ENCODE measurements at regions not wholly inside any gene's neighbourhood (a gene's known extent, or its start where the extent isn't known, plus 50 kb on each side); places are given as distances from the start of the nearest gene placed in this dataset.

GRCh38 chr7:19574131-19574530 lies 134.7 kb downstream of the POLR1F start:
- Histone ChIP-seq H3K9me3 (ENCODE audit: control insufficient read depth, low read depth, low read length) (no peaks in the 10 kb centered on the region), H3K79me2 (ENCODE audit: control insufficient read depth, insufficient read depth, low read length) (no peaks in the 10 kb centered on the region), H3K36me3 (ENCODE audit: control insufficient read depth in 2 of 2, extremely low read depth in 1 of 2, insufficient read depth in 2 of 2, low read length in 2 of 2) (no peaks in the 10 kb centered on the region), H3K4me3 (ENCODE audit: control insufficient read depth in 2 of 3, extremely low read depth in 1 of 3, insufficient read depth in 2 of 3, low read depth in 1 of 3, low read length in 3 of 3) (no peak overlapping the region), H3K27me3 (ENCODE audit: control insufficient read depth, extremely low read depth, insufficient read depth, low read length) (no peaks in the 10 kb centered on the region), H3K9ac (ENCODE audit: control insufficient read depth, extremely low read depth, insufficient read depth, low read length) (no peak overlapping the region), H3K4me2 (ENCODE audit: control insufficient read depth, extremely low read depth, insufficient read depth, low read depth, low read length) (no peak overlapping the region), H4K20me1 (ENCODE audit: control insufficient read depth, extremely low read depth, insufficient read depth, low read length) (no peaks in the 10 kb centered on the region), H3K27ac (ENCODE audit: control insufficient read depth, insufficient read depth, low read length) (no peak overlapping the region), H3K4me1 (ENCODE audit: control insufficient read depth, extremely low read depth, insufficient read depth, low read length) (no peaks in the 10 kb centered on the region), H2AFZ (ENCODE audit: control insufficient read depth, low read length) (no peak overlapping the region), H3K9me1 (ENCODE audit: control insufficient read depth, extremely low read depth, insufficient read depth, low read length) (no peaks in the 10 kb centered on the region)
- TF ChIP-seq CTCF (optimal IDR thresholded peaks at IDR 0.05 in 1 of 3, IDR thresholded peaks at IDR 0.05 in 1 of 3, conservative IDR thresholded peaks at IDR 0.05 in 1 of 3; ENCODE audit: extremely low read depth in 1 of 3, insufficient read depth in 2 of 3, low read length in 3 of 3), result no peak
- no peak for TF ChIP-seq EZH2 (IDR thresholded peaks at IDR 0.05; ENCODE audit: low read length)
- FAIRE-seq, result no peak
- dilution Hi-C loops (cut with MboI; ENCODE audit: extremely low pct_ligation_motif_present, low sequenced_read_pairs), result no loop called here
- DNase-seq (ENCODE audit: low read depth, low spot score), result no peak

GRCh38 chr7:19572566-19572965 lies 136.3 kb downstream of the POLR1F start:
- Histone ChIP-seq H3K9me1 (ENCODE audit: control insufficient read depth, extremely low read depth, insufficient read depth, low read length) (no peaks in the 10 kb centered on the region), H4K20me1 (ENCODE audit: control insufficient read depth, extremely low read depth, insufficient read depth, low read length) (no peaks in the 10 kb centered on the region), H3K4me1 (ENCODE audit: control insufficient read depth, extremely low read depth, insufficient read depth, low read length) (no peaks in the 10 kb centered on the region), H3K36me3 (ENCODE audit: control insufficient read depth in 2 of 2, extremely low read depth in 1 of 2, insufficient read depth in 2 of 2, low read length in 2 of 2) (no peaks in the 10 kb centered on the region), H3K27me3 (ENCODE audit: control insufficient read depth, extremely low read depth, insufficient read depth, low read length) (no peaks in the 10 kb centered on the region), H3K9ac (ENCODE audit: control insufficient read depth, extremely low read depth, insufficient read depth, low read length) (no peak overlapping the region), H3K9me3 (ENCODE audit: control insufficient read depth, low read depth, low read length) (no peaks in the 10 kb centered on the region), H3K4me3 (ENCODE audit: control insufficient read depth in 2 of 3, extremely low read depth in 1 of 3, insufficient read depth in 2 of 3, low read depth in 1 of 3, low read length in 3 of 3) (no peak overlapping the region), H3K27ac (ENCODE audit: control insufficient read depth, insufficient read depth, low read length) (no peak overlapping the region), H3K4me2 (ENCODE audit: control insufficient read depth, extremely low read depth, insufficient read depth, low read depth, low read length) (no peak overlapping the region), H2AFZ (ENCODE audit: control insufficient read depth, low read length) (no peak overlapping the region), H3K79me2 (ENCODE audit: control insufficient read depth, insufficient read depth, low read length) (no peaks in the 10 kb centered on the region)
- dilution Hi-C loops (cut with MboI; ENCODE audit: extremely low pct_ligation_motif_present, low sequenced_read_pairs), result no loop called here
- FAIRE-seq (no peak), DNase-seq (ENCODE audit: low read depth, low spot score) (no peak)
- TF ChIP-seq CTCF (optimal IDR thresholded peaks at IDR 0.05 in 1 of 3, IDR thresholded peaks at IDR 0.05 in 1 of 3, conservative IDR thresholded peaks at IDR 0.05 in 1 of 3; ENCODE audit: extremely low read depth in 1 of 3, insufficient read depth in 2 of 3, low read length in 3 of 3), result no peak
- no peak for TF ChIP-seq EZH2 (IDR thresholded peaks at IDR 0.05; ENCODE audit: low read length)
